HL-60 (cell line): ENCODE measurements at regions not wholly inside any gene's neighbourhood (a gene's known extent, or its start where the extent isn't known, plus 50 kb on each side); places are given as distances from the start of the nearest gene placed in this dataset.

Experiments
- SPI1 ChIP-seq: IDR thresholded peaks from 2 replicates; pipeline ENCODE4 v1.6.1; 2012; ENCODE audit warnings: low read depth, mild to moderate bottlenecking, borderline replicate concordance
- TF ChIP-seq, protein P1 (sequence below): IDR thresholded peaks from one replicate; pipeline ENCODE4 v1.5.1; 2011; ENCODE audit warnings: low read length, control low read depth, inconsistent platforms; ENCODE audit not compliant: insufficient read depth
- TF ChIP-seq, protein P2 (sequence below): IDR thresholded peaks from 2 replicates; pipeline ENCODE4 v1.6.1; 2012; ENCODE audit warnings: low read depth; ENCODE audit not compliant: insufficient replicate concordance

DNA sequence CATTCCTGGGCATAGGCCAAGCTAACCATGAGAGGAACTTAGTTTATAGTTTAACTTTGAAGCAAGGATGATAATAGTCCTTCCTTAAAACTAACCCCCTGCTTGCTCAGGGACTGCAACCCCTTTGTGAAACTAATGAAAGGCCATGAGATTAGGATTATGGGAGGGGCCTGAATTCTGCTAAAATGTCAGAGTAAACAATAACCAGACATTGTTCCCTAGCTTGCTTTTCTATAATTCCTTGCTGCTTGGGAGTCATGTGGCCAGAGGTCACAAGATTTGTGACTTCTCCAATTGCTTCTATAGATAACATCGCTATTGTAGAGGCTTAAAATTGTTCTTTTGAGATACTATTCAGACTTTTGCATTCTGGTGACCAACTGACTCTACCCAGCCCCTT, 634.0 kb downstream of the TBC1D4 start:
- TF ChIP-seq, protein P1, sequence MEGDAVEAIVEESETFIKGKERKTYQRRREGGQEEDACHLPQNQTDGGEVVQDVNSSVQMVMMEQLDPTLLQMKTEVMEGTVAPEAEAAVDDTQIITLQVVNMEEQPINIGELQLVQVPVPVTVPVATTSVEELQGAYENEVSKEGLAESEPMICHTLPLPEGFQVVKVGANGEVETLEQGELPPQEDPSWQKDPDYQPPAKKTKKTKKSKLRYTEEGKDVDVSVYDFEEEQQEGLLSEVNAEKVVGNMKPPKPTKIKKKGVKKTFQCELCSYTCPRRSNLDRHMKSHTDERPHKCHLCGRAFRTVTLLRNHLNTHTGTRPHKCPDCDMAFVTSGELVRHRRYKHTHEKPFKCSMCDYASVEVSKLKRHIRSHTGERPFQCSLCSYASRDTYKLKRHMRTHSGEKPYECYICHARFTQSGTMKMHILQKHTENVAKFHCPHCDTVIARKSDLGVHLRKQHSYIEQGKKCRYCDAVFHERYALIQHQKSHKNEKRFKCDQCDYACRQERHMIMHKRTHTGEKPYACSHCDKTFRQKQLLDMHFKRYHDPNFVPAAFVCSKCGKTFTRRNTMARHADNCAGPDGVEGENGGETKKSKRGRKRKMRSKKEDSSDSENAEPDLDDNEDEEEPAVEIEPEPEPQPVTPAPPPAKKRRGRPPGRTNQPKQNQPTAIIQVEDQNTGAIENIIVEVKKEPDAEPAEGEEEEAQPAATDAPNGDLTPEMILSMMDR, result no peak
- TF ChIP-seq SPI1, result no peak
- TF ChIP-seq, protein P2, sequence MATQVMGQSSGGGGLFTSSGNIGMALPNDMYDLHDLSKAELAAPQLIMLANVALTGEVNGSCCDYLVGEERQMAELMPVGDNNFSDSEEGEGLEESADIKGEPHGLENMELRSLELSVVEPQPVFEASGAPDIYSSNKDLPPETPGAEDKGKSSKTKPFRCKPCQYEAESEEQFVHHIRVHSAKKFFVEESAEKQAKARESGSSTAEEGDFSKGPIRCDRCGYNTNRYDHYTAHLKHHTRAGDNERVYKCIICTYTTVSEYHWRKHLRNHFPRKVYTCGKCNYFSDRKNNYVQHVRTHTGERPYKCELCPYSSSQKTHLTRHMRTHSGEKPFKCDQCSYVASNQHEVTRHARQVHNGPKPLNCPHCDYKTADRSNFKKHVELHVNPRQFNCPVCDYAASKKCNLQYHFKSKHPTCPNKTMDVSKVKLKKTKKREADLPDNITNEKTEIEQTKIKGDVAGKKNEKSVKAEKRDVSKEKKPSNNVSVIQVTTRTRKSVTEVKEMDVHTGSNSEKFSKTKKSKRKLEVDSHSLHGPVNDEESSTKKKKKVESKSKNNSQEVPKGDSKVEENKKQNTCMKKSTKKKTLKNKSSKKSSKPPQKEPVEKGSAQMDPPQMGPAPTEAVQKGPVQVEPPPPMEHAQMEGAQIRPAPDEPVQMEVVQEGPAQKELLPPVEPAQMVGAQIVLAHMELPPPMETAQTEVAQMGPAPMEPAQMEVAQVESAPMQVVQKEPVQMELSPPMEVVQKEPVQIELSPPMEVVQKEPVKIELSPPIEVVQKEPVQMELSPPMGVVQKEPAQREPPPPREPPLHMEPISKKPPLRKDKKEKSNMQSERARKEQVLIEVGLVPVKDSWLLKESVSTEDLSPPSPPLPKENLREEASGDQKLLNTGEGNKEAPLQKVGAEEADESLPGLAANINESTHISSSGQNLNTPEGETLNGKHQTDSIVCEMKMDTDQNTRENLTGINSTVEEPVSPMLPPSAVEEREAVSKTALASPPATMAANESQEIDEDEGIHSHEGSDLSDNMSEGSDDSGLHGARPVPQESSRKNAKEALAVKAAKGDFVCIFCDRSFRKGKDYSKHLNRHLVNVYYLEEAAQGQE, result no peak
